ENCODE measurements at regions not wholly inside any gene's neighbourhood (a gene's known extent, or its start where the extent isn't known, plus 50 kb on each side); places are given as distances from the start of the nearest gene placed in this dataset.

- Histone ChIP-seq H3K9me3 (replicated peaks in 1 of 3) (no peaks in the 10 kb centered on the region), H3K27me3 (no peaks in the 10 kb centered on the region), H3K27ac (no peak overlapping the region), H3K4me1 (replicated peaks in 1 of 2) (peaks cover 0 to 7% of the 10 kb centered on the region in 2 donors), H3K4me3 (no peak overlapping the region), H3K36me3 (replicated peaks in 1 of 2) (no peaks in the 10 kb centered on the region)
- no peak for TF ChIP-seq POLR2A (IDR thresholded peaks at IDR 0.05)
- TF ChIP-seq, protein P1, sequence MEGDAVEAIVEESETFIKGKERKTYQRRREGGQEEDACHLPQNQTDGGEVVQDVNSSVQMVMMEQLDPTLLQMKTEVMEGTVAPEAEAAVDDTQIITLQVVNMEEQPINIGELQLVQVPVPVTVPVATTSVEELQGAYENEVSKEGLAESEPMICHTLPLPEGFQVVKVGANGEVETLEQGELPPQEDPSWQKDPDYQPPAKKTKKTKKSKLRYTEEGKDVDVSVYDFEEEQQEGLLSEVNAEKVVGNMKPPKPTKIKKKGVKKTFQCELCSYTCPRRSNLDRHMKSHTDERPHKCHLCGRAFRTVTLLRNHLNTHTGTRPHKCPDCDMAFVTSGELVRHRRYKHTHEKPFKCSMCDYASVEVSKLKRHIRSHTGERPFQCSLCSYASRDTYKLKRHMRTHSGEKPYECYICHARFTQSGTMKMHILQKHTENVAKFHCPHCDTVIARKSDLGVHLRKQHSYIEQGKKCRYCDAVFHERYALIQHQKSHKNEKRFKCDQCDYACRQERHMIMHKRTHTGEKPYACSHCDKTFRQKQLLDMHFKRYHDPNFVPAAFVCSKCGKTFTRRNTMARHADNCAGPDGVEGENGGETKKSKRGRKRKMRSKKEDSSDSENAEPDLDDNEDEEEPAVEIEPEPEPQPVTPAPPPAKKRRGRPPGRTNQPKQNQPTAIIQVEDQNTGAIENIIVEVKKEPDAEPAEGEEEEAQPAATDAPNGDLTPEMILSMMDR (IDR thresholded peaks at IDR 0.05), result no peak
- DNase-seq, result no peak
- intact Hi-C loops (cut with DNase I), result no loop called here
- WGBS, 4 donors, result 83 to 92% (median 89%) methylated on average over 1 of the region's 1 CpG
Measured at GRCh38 chr6:147061252-147061651, 143.0 kb upstream of the STXBP5 start.

GRCh38 chr6:147063469-147064031 is 140.7 kb upstream of the STXBP5 start:
- H3K9me3 ChIP-seq (replicated peaks in 1 of 3), result no peaks in the 10 kb centered on the region
- WGBS, 4 donors, result 89 to 100% (median 90%) methylated on average over 1 of the region's 1 CpG
- no peak overlapping the region for H3K27ac ChIP-seq
- H3K27me3 ChIP-seq, result no peaks in the 10 kb centered on the region
- no peak for DNase-seq
- peaks cover 0 to 7% of the 10 kb centered on the region in 2 donors for H3K4me1 ChIP-seq (replicated peaks in 1 of 2)
- H3K4me3 ChIP-seq, result no peak overlapping the region
- H3K36me3 ChIP-seq (replicated peaks in 1 of 2), result no peaks in the 10 kb centered on the region
- TF ChIP-seq, protein P1 (IDR thresholded peaks at IDR 0.05), result no peak
- TF ChIP-seq POLR2A (IDR thresholded peaks at IDR 0.05), result no peak
- intact Hi-C loops (cut with DNase I), result no loop called here

DNA sequence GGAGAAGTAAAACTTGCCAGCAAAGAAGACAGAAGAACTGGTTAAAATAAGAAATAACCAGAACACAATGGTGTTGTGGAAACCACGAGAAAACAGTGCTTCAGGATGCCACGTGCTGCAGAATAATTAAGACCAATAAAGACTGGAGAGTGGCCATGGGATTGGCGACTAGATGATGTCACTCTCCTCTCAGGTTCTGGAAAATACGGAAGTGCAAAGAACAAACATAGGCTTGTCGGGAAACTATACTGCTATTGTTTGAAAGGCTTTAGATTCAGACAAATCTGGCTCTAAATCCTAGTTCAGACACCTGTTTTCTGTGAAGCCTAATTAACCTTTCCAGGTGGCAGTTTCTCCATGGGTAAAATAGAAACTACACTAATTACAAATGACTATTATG is 138.4 kb upstream of the STXBP5 start:
- Histone ChIP-seq H3K27me3 (no peaks in the 10 kb centered on the region), H3K27ac (no peak overlapping the region), H3K36me3 (replicated peaks in 1 of 2) (no peaks in the 10 kb centered on the region), H3K4me3 (no peak overlapping the region), H3K4me1 (replicated peaks in 1 of 2) (no peaks in the 10 kb centered on the region), H3K9me3 (replicated peaks in 1 of 3) (no peaks in the 10 kb centered on the region)
- intact Hi-C loops (cut with DNase I), result no loop called here
- no peak for DNase-seq
- TF ChIP-seq, protein P1 (IDR thresholded peaks at IDR 0.05), result no peak
- no peak for TF ChIP-seq POLR2A (IDR thresholded peaks at IDR 0.05)
- WGBS, 4 donors, result 84 to 93% (median 88%) methylated on average over 5 of the region's 5 CpGs

GRCh38 chr6:147067184-147067583 is 137.0 kb upstream of the STXBP5 start:
- H3K36me3 ChIP-seq (replicated peaks in 1 of 2), result no peaks in the 10 kb centered on the region
- H3K4me1 ChIP-seq (replicated peaks in 1 of 2), result no peaks in the 10 kb centered on the region
- WGBS, 4 donors, result 92 to 100% (median 94%) methylated on average over 4 to 5 of the region's 5 CpGs
- H3K4me3 ChIP-seq, result no peak overlapping the region
- H3K27me3 ChIP-seq, result no peaks in the 10 kb centered on the region
- TF ChIP-seq, protein P1 (IDR thresholded peaks at IDR 0.05), result no peak
- TF ChIP-seq POLR2A (IDR thresholded peaks at IDR 0.05), result no peak
- H3K27ac ChIP-seq, result no peak overlapping the region
- intact Hi-C loops (cut with DNase I), result no loop called here
- H3K9me3 ChIP-seq (replicated peaks in 1 of 3), result no peaks in the 10 kb centered on the region
- no peak for DNase-seq
